GM19395 (cell line): ENCODE measurements at regions not wholly inside any gene's neighbourhood (a gene's known extent, or its start where the extent isn't known, plus 50 kb on each side); places are given as distances from the start of the nearest gene placed in this dataset.
"Not testable (repeated sequence)": the region's sequence is repeated elsewhere in the genome, so short reads cannot be mapped to it uniquely, and the experiment has no call there.

Experiments used
- ATAC-seq: cut with Tn5 transposase; IDR thresholded peaks from one replicate; pipeline ENCODE4 v1.9.1; 2021; ENCODE audit warnings: mild to moderate bottlenecking, moderate library complexity; ENCODE audit not compliant: unreplicated experiment

DNA sequence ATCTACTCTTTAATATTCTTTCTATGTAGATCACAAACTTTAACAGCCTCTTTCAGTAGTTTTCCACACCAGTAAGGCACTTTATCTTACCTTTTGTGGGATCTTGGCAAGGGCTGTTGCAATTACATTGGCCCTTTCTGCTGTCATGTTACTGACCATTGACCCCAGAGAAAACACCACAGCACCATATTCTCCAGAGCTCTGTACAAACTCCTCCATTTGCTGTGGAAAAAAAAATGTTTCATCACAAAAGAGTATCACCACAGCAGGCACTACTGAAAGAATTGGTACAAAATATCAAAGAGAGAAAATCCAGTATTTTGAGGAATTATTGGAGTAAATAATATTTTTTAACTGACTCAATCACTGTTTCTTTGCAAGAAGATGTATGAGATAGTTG, 62.3 kb upstream of the UGT2A3 start:
- not testable (repeated sequence) for ATAC-seq

DNA sequence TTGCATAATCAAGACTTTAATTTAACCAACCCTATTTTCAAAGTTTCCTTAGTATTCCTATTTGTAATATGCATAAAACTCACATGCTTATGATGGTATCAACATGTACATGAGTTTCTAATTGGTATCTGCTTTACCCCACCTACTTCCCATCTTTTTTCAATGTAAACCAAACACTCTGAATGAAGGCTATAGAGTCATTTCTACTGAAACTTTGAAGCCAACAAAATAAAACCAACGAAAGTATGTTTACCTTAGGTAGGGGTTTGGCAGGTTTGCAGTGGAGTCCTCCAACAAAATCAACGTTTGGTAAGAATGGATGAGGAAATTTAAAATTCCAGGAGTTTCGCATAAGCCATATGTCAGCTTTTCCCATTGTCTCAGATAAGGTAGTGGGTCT, 66.4 kb upstream of the UGT2A3 start:
- not testable (repeated sequence) for ATAC-seq

DNA sequence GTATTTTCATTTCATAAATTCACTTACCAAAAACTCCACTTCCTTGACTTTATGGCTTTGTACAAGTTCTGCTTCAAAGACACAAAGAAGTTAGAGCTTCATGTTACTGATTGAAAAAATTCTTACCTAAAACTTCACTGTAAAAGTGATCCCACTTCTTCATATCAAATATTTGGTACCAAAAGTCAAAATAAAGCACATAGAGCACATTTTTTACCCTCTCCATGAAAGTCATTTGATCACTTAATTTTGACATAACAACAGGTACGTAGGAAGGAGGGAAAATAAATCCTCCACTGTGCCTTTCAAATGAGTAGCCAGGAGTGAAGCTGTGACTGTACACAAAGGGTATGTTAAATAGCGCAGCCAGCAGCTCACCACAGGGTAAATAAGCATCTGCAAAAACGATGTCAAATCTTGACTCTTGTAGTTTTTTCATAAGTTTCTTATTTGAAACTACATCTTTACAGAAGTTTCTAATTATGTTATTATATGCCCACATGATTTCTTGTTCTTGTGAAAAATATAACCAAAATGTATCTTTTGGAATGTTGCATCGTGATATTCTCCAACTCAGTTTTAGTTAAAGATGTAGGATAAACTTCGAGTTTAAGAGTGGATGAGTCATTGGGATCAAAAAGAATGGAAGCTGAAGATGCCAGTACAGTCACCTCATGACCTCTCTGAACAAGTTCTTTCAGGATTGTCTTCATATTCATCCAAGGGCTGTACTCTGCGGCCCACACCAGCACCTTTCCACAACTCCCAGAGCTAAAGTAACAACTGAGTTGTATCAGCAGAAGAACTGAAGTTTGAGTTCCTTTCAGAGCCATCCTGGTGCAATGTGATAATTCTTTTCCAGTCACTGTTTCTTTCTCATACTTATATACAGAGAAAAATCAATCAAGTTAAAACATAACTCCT, 68.2 kb upstream of the UGT2A3 start:
- not testable (repeated sequence) for ATAC-seq

DNA sequence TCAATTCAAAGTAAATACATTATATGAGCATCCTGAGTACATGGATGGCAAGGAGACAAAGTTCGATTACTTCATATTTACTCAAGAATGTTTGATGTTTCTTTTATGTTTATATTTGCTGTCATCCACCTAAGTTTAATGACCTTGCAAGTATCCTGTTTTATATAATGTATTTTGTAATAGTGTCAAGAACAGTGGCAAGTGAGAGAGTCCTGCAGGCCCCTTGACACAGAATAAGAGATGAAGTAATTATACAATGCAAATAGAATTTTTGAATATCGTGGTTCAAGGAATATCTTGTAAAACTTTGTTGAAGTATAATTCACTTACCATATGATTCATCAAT, 68.8 kb upstream of the UGT2A3 start:
- ATAC-seq, result not testable (repeated sequence)

DNA sequence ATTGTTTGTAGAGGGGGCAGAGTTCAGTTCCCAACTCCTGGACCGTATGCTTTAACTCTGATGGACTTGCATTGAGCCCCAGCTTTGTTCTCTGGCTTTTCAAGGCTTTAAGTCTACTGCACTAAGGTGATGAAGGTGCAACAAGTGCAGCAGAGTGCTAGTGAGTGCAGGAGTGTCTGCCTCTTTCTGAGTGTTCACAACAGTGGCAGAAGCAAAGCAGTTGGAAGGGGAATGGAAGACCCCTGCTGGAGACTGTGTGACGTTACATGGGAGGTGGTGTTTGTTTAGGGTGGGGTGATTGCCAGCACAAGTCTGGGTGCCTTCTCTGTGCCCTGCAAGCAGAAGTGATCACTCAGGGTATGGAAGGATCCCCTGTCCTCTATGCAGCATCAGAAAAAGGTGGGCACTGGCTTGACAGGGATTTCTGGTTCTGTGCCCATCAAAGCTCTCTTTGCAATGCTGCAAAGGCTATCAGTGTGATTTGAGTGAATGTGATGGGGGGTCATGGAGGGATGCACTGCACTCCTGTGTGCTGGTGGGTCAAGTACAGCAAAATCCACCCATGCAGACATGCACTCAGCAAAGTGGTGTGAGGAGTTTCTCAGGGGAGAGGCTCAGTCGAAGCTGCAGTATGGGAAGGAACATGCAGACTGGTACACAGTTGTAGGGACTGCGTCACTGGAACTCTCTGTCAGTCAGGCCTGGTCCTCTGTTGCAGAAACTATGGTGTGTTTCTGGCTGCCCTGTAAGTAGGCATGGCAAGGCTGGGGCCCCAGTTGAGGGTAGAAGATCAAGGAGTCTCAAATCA, 70.9 kb upstream of the UGT2B7 start:
- peak; percentile 86 for ATAC-seq

DNA sequence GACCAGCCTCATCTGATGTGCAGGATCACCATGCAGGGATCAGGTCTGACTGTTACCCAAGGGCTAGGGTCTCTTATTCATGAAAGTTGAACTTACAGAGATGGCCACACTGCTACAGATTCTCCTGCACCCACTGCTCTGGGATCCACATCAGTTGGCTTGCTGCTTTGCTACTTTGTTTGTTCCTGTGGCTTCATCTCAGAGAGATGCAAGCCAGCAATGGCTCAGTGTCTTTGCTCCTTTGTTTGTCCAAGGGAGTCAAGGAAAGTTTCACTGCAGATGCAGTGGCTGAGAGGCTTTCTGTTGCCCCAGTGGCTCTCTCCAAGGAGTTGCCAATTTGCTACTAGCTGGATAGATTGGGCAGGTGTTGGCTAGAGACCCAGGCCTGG, 70.3 kb upstream of the UGT2B7 start:
- ATAC-seq, result no peak

DNA sequence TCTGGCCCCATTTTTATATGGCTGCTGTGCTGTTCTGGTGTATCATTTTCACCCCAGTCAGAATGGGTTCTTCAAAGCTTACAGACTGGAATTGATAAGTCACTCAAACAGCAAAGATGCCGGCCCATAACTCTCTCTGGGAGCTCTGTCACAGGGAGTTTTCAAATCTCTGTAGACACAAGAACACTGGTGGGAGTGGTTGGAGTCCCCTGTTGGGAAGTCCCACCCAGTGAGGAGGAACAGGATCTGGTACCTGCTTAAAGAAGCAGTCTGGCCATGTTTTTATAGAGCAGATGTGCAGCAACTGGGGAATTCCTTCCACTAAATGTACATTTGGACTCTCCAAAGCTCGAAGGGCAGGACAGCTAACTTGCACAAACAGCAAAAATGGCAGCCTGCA, 69.3 kb upstream of the UGT2B7 start:
- no peak for ATAC-seq

DNA sequence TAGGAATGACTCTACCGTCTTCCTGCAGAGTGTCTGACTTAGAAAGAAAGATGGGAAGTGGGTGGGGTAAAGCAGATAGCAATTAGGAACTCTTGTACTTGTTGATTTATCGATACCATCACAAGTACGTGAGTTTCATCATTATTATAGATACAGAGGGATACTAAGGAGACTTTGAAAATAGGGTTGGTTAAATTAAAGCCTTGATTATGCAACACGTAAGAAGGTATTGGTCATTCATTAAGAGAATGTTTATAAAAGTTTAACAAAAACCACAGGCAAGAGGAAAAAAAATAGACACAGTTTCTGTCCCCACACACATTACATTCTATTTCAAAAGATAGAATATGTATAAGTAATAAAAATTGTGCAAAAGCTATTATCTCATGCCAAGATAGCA, 65.9 kb upstream of the UGT2B7 start:
- ATAC-seq, result no peak

DNA sequence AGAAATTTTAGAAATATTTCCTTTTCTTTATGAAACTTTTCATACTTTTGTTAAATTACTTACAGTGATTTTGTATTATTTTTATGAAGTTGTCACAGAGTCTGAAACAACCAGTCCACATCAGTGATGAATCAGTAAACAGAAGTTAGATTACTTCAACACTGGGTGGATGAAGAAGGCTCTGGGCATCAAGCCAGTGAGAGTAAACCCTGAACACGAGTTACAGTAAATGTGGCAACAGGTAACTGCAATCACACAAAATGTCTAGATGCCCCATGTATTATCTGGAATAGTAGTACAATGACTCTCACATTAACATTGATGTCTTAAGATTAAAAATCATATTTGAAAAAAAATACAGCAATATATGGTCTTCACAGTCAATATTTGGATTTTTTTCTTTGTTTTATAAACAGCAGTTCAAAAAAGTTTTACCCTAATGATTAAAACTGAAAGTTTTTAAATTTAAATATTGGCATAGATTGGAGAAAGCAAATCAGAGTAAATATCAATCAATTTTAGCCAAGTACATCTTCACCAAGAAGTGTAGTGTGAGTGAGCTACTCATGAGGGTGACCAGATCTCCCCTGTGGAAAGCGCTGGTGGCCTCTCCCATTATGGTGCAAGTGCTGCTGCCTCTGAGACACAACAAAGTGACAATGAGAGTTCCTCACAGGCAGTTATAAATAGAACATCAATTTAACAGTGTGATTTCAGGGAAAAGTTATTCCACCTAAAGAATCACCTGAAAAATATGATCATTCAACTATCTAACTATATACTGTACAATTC, 63.2 kb upstream of the UGT2B7 start:
- no peak for ATAC-seq

DNA sequence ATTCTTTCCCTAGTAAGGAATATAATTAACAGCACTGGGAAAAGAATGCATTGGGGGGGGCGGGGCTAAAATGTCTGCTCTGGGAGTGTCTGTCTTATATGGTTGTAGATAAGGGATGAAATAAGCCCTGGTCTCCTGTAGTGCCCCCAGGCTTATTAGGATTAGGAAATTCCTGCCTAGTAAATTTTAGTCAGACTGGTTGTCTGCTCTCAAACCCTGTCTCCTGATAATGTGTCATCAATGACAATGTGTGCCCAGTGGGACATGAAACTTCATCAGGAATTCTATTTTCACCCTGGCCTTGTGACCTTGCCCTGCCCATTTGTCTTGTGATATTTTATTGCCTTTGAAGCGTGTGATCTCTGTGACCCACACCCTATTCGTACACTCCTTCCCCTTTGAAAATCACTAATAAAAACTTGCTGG, 61.9 kb upstream of the UGT2B7 start:
- ATAC-seq, result not testable (repeated sequence)

DNA sequence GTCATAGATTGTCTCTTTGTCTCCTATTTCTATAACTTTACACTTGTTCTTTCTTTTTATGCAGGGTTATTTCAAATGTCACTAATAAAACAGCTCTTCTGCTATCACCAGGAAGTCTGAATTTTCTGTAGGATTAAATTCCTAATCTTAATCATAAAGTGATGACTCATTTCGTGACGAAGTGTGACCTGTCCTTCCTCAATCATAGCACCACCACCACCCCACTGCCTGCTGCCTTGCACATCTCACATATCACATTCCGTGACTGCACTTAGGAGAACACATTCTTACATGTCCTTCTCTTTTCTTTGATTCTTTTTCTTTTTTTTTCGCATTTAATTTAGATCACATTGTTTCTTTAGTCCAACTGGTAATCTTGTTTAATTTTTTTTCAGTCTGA, 57.7 kb upstream of the UGT2B7 start:
- ATAC-seq, result no peak

DNA sequence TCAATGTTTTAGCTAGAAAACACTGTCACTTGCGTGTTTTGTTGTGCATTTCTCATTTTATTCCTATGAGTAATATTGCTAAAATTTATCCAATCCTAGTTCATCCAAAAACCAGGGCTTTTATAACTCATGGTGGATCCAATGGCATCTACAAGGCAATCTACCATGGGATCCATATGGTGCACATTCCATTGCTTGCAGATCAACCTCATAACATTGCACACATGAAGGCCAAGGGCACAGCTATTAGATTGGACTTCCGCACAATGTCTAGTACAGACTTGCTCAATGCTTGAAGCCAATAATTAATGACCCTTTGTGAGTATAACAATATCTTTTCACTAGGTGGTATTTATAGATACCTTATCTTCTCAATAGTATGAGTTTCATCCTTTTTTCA, 57.2 kb upstream of the UGT2B7 start:
- no peak for ATAC-seq

DNA sequence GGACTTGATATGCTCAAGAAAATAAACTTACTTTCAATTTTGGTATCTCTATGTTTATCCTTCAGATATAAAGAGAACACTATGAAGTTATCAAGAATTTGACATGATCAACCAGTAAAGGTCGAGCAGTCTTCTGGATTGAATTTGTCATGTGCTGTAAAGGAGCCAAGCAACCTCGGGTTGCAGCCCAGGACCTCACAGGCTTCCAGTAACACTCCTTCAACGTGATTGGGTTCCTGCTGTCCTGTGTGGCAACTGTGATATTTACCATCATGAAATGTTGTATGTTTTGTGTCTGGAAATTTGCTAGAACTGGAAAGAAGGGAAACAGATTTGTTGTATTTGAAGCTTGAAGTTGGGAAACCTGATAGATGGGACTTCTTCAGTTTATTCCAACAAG, 52.0 kb upstream of the UGT2B7 start:
- no peak for ATAC-seq
